ENCODE measurements at regions not wholly inside any gene's neighbourhood (a gene's known extent, or its start where the extent isn't known, plus 50 kb on each side); places are given as distances from the start of the nearest gene placed in this dataset.
A peak's percentile ranks its signal among the peaks of the same experiment; 100 is the strongest.

DNA sequence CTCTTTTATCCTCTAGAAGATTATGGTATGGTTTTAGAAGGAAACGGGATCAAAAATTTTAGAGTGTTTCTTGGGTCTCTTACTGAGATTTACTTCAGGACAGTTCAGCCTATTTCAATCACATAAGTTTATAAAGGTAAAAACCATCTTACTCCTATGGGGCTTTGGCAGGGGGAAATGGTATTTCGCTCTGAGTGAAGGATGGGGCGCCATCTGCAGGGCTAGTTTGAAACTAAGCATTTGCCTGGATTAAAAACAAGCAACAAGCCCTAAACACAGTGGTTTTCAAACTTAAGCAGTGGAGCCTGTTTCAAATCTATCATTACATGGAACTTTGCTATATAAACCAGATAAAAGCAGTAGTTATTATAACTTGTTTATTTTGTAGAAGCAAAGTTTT is 361.5 kb upstream of the FMR1 start:
- H4K20me1 ChIP-seq (ENCODE audit: insufficient read depth, low read length), result no peaks in the 10 kb centered on the region
- no peaks in the 10 kb centered on the region for H3F3A ChIP-seq (ENCODE audit: insufficient read depth, low read length)
- no peaks in the 10 kb centered on the region for H3K27me3 ChIP-seq (ENCODE audit: insufficient read depth, low read length)
- no peak overlapping the region for H3K9ac ChIP-seq (ENCODE audit: low read length)
- no peaks in the 10 kb centered on the region for H3K4me1 ChIP-seq (ENCODE audit: insufficient read depth, low read length, severe bottlenecking)
- no peak overlapping the region for H3K4me3 ChIP-seq (ENCODE audit: low read depth, low read length, poor library complexity, severe bottlenecking)
- H3K9me3 ChIP-seq (ENCODE audit: low read length), result no peaks in the 10 kb centered on the region
- H3K9me2 ChIP-seq (ENCODE audit: low read depth, low read length), result no peaks in the 10 kb centered on the region
- H3K27ac ChIP-seq (ENCODE audit: low read depth, low read length, poor library complexity, severe bottlenecking), result no peak overlapping the region
- no peak overlapping the region for H2AFZ ChIP-seq (ENCODE audit: low read length)
- H3K36me3 ChIP-seq (ENCODE audit: insufficient read depth, low read length), result no peaks in the 10 kb centered on the region
- H3K79me2 ChIP-seq (ENCODE audit: insufficient read depth, low read length), result no peaks in the 10 kb centered on the region
- no peak overlapping the region for H3K4me2 ChIP-seq (ENCODE audit: low read length)
- TF ChIP-seq, protein P1, sequence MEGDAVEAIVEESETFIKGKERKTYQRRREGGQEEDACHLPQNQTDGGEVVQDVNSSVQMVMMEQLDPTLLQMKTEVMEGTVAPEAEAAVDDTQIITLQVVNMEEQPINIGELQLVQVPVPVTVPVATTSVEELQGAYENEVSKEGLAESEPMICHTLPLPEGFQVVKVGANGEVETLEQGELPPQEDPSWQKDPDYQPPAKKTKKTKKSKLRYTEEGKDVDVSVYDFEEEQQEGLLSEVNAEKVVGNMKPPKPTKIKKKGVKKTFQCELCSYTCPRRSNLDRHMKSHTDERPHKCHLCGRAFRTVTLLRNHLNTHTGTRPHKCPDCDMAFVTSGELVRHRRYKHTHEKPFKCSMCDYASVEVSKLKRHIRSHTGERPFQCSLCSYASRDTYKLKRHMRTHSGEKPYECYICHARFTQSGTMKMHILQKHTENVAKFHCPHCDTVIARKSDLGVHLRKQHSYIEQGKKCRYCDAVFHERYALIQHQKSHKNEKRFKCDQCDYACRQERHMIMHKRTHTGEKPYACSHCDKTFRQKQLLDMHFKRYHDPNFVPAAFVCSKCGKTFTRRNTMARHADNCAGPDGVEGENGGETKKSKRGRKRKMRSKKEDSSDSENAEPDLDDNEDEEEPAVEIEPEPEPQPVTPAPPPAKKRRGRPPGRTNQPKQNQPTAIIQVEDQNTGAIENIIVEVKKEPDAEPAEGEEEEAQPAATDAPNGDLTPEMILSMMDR (IDR thresholded peaks at IDR 0.05; ENCODE audit: low read length), result peak; percentile 52
- no peak for TF ChIP-seq EZH2 (IDR thresholded peaks at IDR 0.05; ENCODE audit: borderline replicate concordance, low read length)

- no peaks in the 10 kb centered on the region for H3K79me2 ChIP-seq (ENCODE audit: insufficient read depth, low read length)
- no peak overlapping the region for H2AFZ ChIP-seq (ENCODE audit: low read length)
- H3K27ac ChIP-seq (ENCODE audit: low read depth, low read length, poor library complexity, severe bottlenecking), result no peak overlapping the region
- H3K4me1 ChIP-seq (ENCODE audit: insufficient read depth, low read length, severe bottlenecking), result no peaks in the 10 kb centered on the region
- no peaks in the 10 kb centered on the region for H3F3A ChIP-seq (ENCODE audit: insufficient read depth, low read length)
- H3K36me3 ChIP-seq (ENCODE audit: insufficient read depth, low read length), result no peaks in the 10 kb centered on the region
- no peaks in the 10 kb centered on the region for H4K20me1 ChIP-seq (ENCODE audit: insufficient read depth, low read length)
- H3K9ac ChIP-seq (ENCODE audit: low read length), result no peak overlapping the region
- no peak for TF ChIP-seq EZH2 (IDR thresholded peaks at IDR 0.05; ENCODE audit: borderline replicate concordance, low read length)
- TF ChIP-seq, protein P1 (IDR thresholded peaks at IDR 0.05; ENCODE audit: low read length), result no peak
- H3K4me2 ChIP-seq (ENCODE audit: low read length), result no peak overlapping the region
- no peaks in the 10 kb centered on the region for H3K9me3 ChIP-seq (ENCODE audit: low read length)
- H3K27me3 ChIP-seq (ENCODE audit: insufficient read depth, low read length), result no peaks in the 10 kb centered on the region
- H3K9me2 ChIP-seq (ENCODE audit: low read depth, low read length), result no peaks in the 10 kb centered on the region
- H3K4me3 ChIP-seq (ENCODE audit: low read depth, low read length, poor library complexity, severe bottlenecking), result no peak overlapping the region
Observed at GRCh38 chrX:147559191-147559590, 352.5 kb upstream of the FMR1 start.

DNA sequence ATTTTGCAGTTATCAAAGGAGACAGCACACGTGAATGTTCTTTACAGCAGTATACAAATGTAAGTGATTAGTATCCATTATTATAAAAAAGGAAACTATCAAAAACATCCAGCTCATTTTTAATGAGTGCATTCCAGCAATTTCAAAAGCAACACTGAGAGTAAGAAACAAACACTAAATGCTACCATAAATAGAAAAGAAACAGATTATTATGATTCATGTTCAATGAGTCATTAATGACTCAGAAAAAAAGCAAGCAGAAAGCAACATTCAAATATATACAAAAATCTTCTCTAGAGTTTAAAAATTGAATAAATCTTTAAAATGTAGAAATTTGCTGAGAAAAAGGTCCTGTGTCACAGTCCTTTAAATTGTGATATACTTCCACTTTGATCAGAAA is 346.5 kb upstream of the FMR1 start:
- Histone ChIP-seq H3K9me2 (ENCODE audit: low read depth, low read length) (no peaks in the 10 kb centered on the region), H3F3A (ENCODE audit: insufficient read depth, low read length) (no peaks in the 10 kb centered on the region), H4K20me1 (ENCODE audit: insufficient read depth, low read length) (no peaks in the 10 kb centered on the region), H3K4me2 (ENCODE audit: low read length) (no peak overlapping the region), H3K79me2 (ENCODE audit: insufficient read depth, low read length) (no peaks in the 10 kb centered on the region), H3K9me3 (ENCODE audit: low read length) (no peaks in the 10 kb centered on the region), H3K36me3 (ENCODE audit: insufficient read depth, low read length) (no peaks in the 10 kb centered on the region), H3K4me1 (ENCODE audit: insufficient read depth, low read length, severe bottlenecking) (no peaks in the 10 kb centered on the region), H3K27me3 (ENCODE audit: insufficient read depth, low read length) (no peaks in the 10 kb centered on the region), H3K4me3 (ENCODE audit: low read depth, low read length, poor library complexity, severe bottlenecking) (no peak overlapping the region), H2AFZ (ENCODE audit: low read length) (no peak overlapping the region), H3K27ac (ENCODE audit: low read depth, low read length, poor library complexity, severe bottlenecking) (no peak overlapping the region), H3K9ac (ENCODE audit: low read length) (no peak overlapping the region)
- TF ChIP-seq, protein P1 (IDR thresholded peaks at IDR 0.05; ENCODE audit: low read length), result no peak
- no peak for TF ChIP-seq EZH2 (IDR thresholded peaks at IDR 0.05; ENCODE audit: borderline replicate concordance, low read length)
